ENCODE measurements at regions not wholly inside any gene's neighbourhood (a gene's known extent, or its start where the extent isn't known, plus 50 kb on each side); places are given as distances from the start of the nearest gene placed in this dataset.
A peak's percentile ranks its signal among the peaks of the same experiment; 100 is the strongest.
"Not testable (repeated sequence)": the region's sequence is repeated elsewhere in the genome, so short reads cannot be mapped to it uniquely, and the experiment has no call there.

DNA sequence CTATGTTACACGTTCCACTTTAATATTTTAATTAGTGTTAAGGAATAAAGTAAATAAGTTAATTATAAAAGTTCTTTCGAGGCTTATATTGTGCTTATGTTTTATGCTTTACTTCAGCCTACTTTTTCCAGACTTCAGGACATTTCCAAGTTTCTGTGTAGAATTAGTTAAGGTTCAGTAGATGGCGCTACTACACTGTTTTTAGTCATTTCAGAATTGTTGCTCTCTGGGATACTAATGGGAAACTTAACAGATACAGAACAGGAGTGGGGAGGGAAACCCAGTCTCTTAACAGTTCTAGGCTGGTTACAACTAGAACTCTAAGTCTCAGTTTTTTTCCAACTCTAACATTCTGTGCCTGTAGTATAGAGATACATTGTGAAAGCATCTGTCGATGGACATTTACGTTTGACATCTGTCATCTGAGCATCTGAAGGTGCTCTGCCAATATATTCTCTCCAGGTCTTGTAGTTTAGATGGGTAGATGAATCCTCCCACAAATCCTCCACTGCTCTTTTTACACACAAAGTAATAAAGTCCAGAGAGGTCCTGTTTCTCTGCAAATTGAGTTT lies 56.8 kb upstream of the FAM171A1 start:
- DNase-seq = peak in 1 of 2 experiments; percentile 71

GRCh38 chr10:15426558-15426957 lies 55.5 kb upstream of the FAM171A1 start:
- no peak for DNase-seq

DNA sequence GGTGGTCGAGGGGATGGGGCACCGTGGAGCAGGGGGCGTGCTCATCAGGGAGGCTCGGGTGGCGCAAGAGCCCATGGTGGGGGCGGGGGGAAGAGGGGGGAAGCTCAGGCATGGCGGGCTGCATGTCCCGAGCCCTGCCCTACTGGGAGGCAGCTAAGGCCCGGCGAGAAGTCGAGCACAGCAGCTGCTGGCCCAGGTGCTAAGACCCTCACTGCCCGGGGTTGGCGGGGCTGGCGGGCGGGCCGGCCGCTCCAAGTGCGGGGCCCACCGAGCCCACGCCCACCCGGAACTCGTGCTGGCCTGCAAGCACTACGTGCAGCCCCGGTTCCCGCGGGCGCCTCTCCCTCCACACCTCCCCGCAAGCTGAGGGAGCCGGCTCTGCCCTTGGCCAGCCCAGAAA lies 55.0 kb upstream of the FAM171A1 start:
- no peak for DNase-seq

GRCh38 chr10:15421875-15422274 lies 50.8 kb upstream of the FAM171A1 start:
- DNase-seq = not testable (repeated sequence)

Measured in SW 1271 (cell line).